IPS-15b (cell line): ENCODE measurements at regions not wholly inside any gene's neighbourhood (a gene's known extent, or its start where the extent isn't known, plus 50 kb on each side); places are given as distances from the start of the nearest gene placed in this dataset.

ENCODE experiments used
- H3K27me3 ChIP-seq: one replicate; pipeline ENCODE4 v1.6.1; 2013; ENCODE audit warnings: low read length; ENCODE audit not compliant: control insufficient read depth, insufficient read depth
- H3K36me3 ChIP-seq: one replicate; pipeline ENCODE4 v1.6.1; 2013; ENCODE audit warnings: low read length; ENCODE audit not compliant: control insufficient read depth, insufficient read depth
- H3K4me1 ChIP-seq: one replicate; pipeline ENCODE4 v1.6.1; 2013; ENCODE audit warnings: mild to moderate bottlenecking, low read length; ENCODE audit not compliant: control insufficient read depth, insufficient read depth
- H3K4me3 ChIP-seq: one replicate; pipeline ENCODE4 v1.5.1; 2013; ENCODE audit warnings: low read depth, low read length
- H3K9ac ChIP-seq: one replicate; pipeline ENCODE4 v1.6.1; 2013; ENCODE audit warnings: low read depth, mild to moderate bottlenecking, low read length
- H3K9me3 ChIP-seq: one replicate; pipeline ENCODE4 v1.6.1; 2013; ENCODE audit warnings: mild to moderate bottlenecking, low read length; ENCODE audit not compliant: control insufficient read depth, insufficient read depth

- H3K4me3 ChIP-seq = no peak overlapping the region
- no peaks in the 10 kb centered on the region for H3K36me3 ChIP-seq
- no peaks in the 10 kb centered on the region for H3K9me3 ChIP-seq
- H3K27me3 ChIP-seq = no peaks in the 10 kb centered on the region
- peaks cover 7% of the 10 kb centered on the region for H3K4me1 ChIP-seq
- no peak overlapping the region for H3K9ac ChIP-seq
These were observed 61.6 kb upstream of the ATP5PO start for GRCh38 chr21:33977017-33977720.

- no peak overlapping the region for H3K4me3 ChIP-seq
- H3K9ac ChIP-seq = no peak overlapping the region
- H3K4me1 ChIP-seq = peaks cover 13% of the 10 kb centered on the region
- no peaks in the 10 kb centered on the region for H3K36me3 ChIP-seq
- no peaks in the 10 kb centered on the region for H3K9me3 ChIP-seq
- H3K27me3 ChIP-seq = no peaks in the 10 kb centered on the region
These were observed 60.7 kb upstream of the ATP5PO start for GRCh38 chr21:33976082-33977016.

GRCh38 chr21:33975548-33976081 lies 60.0 kb upstream of the ATP5PO start:
- Histone ChIP-seq H3K4me1 (peaks cover 14% of the 10 kb centered on the region), H3K9ac (peak overlapping the region; percentile 26), H3K9me3 (no peaks in the 10 kb centered on the region), H3K27me3 (no peaks in the 10 kb centered on the region), H3K36me3 (no peaks in the 10 kb centered on the region), H3K4me3 (no peak overlapping the region)

GRCh38 chr21:33974513-33975468 lies 59.2 kb upstream of the ATP5PO start:
- Histone ChIP-seq H3K4me3 (no peak overlapping the region), H3K9ac (no peak overlapping the region), H3K4me1 (peaks cover 14% of the 10 kb centered on the region), H3K36me3 (no peaks in the 10 kb centered on the region), H3K27me3 (no peaks in the 10 kb centered on the region), H3K9me3 (no peaks in the 10 kb centered on the region)

- Histone ChIP-seq H3K4me1 (peaks cover 14% of the 10 kb centered on the region), H3K4me3 (no peak overlapping the region), H3K27me3 (no peaks in the 10 kb centered on the region), H3K36me3 (no peaks in the 10 kb centered on the region), H3K9ac (no peak overlapping the region), H3K9me3 (no peaks in the 10 kb centered on the region)
These were observed 57.7 kb upstream of the ATP5PO start for GRCh38 chr21:33973268-33973667.

- H3K4me1 ChIP-seq = peaks cover 17% of the 10 kb centered on the region
- no peak overlapping the region for H3K4me3 ChIP-seq
- no peak overlapping the region for H3K9ac ChIP-seq
- no peaks in the 10 kb centered on the region for H3K27me3 ChIP-seq
- no peaks in the 10 kb centered on the region for H3K36me3 ChIP-seq
- no peaks in the 10 kb centered on the region for H3K9me3 ChIP-seq
These were observed 56.9 kb upstream of the ATP5PO start for GRCh38 chr21:33972539-33972938.

GRCh38 chr21:33971492-33972013 lies 55.9 kb upstream of the ATP5PO start:
- no peak overlapping the region for H3K4me3 ChIP-seq
- H3K9ac ChIP-seq = no peak overlapping the region
- H3K4me1 ChIP-seq = peaks cover 17% of the 10 kb centered on the region
- H3K27me3 ChIP-seq = no peaks in the 10 kb centered on the region
- no peaks in the 10 kb centered on the region for H3K36me3 ChIP-seq
- H3K9me3 ChIP-seq = no peaks in the 10 kb centered on the region

- peaks cover 11% of the 10 kb centered on the region for H3K4me1 ChIP-seq
- H3K36me3 ChIP-seq = no peaks in the 10 kb centered on the region
- H3K9ac ChIP-seq = no peak overlapping the region
- H3K27me3 ChIP-seq = no peaks in the 10 kb centered on the region
- no peak overlapping the region for H3K4me3 ChIP-seq
- H3K9me3 ChIP-seq = no peaks in the 10 kb centered on the region
These were observed 54.0 kb upstream of the ATP5PO start for GRCh38 chr21:33969581-33969980.

GRCh38 chr21:33968995-33969348 lies 53.4 kb upstream of the ATP5PO start:
- no peak overlapping the region for H3K9ac ChIP-seq
- H3K4me3 ChIP-seq = no peak overlapping the region
- peaks cover 11% of the 10 kb centered on the region for H3K4me1 ChIP-seq
- H3K36me3 ChIP-seq = no peaks in the 10 kb centered on the region
- H3K9me3 ChIP-seq = no peaks in the 10 kb centered on the region
- no peaks in the 10 kb centered on the region for H3K27me3 ChIP-seq

- Histone ChIP-seq H3K9ac (no peak overlapping the region), H3K36me3 (no peaks in the 10 kb centered on the region), H3K4me3 (peak overlapping the region; percentile 34), H3K4me1 (peaks cover 11% of the 10 kb centered on the region), H3K27me3 (no peaks in the 10 kb centered on the region), H3K9me3 (no peaks in the 10 kb centered on the region)
These were observed 52.7 kb upstream of the ATP5PO start for GRCh38 chr21:33968080-33968994.
